NCI-H1417 (cell line): ENCODE measurements at regions not wholly inside any gene's neighbourhood (a gene's known extent, or its start where the extent isn't known, plus 50 kb on each side); places are given as distances from the start of the nearest gene placed in this dataset.
"Not testable (repeated sequence)": the region's sequence is repeated elsewhere in the genome, so short reads cannot be mapped to it uniquely, and the experiment has no call there.

Experiments used
- DNase-seq, 3 experiments: peaks; one replicate each; lab custom pipeline; 2025; lab: John Stamatoyannopoulos, UW

DNA sequence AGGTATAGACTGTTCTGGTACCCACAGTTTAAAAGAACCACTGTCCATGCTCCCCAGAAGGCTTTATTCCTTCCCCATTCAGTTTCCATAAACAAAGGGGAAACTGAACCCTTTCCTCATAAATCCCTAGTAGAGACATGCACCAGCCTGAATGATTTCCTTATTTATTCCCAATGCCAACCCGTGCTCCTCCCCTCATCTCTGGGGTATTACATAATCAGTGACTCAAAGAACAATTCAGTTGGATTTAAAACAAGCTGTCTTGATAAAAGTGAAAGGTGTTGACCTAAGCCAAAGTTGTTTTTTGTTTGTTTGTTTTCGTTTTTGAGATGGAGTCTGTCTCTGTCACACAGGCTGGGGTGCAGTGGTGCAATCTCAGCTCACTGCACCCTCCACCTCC, 418.5 kb upstream of the CNTNAP5 start:
- no peak for DNase-seq

DNA sequence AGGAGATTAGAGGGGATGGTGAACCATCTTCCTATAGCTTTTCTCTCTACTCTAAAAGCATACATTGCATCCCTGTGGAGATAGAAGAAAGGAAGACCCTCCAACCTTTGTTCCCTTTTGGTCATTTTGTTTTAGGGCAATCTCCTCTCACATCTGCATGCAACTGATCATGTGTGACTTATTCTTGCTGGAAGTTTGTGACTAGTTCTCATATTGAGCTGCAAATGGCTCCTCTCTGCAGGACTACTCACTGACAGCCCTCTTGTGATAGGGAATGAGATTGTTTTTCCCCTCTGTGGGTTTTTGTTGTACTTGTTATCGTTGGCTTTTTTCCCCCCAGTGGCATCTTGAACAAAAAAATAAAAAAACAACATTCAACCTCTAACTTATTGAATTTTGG, 416.0 kb upstream of the CNTNAP5 start:
- peak in 1 of 3 experiments; percentile 17 for DNase-seq

DNA sequence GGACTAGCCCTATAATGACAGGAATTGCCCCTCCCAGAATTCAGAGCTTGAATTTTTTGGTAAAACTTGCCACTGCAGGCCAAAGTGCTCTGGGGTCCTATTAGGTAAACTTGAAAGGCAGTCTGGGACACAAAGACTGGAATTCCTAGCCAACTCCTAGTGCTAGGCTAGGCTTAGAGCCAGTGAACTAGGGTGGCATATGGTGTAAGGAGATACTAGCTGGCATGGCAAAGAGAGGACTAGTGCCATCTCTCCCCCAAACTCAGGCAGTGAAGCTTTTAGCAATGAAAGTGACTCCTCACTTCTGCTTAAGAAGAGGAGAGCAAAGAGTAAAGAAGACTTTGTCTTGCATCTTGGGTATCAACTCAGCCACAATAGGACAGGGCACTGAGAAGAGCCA, 410.5 kb upstream of the CNTNAP5 start:
- no peak for DNase-seq

DNA sequence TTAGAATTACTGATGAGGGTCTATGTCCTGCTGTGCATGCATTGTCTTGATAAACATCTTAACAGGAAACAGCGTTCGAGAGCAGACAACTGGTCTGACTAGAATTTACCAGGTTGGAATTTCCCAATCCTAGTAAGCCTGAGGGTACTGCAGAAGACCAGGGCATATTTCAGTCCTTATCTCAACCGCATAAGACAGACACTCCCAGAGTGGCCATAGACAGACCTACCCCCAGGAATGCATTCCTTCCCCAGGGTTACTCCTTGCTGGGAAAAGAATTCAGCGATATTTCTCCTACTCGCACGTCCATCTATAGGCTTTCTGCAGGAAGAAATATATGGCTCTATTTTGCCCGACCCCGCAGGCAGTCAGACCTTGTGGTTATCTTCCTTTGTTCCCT, 406.4 kb upstream of the CNTNAP5 start:
- not testable (repeated sequence) for DNase-seq

DNA sequence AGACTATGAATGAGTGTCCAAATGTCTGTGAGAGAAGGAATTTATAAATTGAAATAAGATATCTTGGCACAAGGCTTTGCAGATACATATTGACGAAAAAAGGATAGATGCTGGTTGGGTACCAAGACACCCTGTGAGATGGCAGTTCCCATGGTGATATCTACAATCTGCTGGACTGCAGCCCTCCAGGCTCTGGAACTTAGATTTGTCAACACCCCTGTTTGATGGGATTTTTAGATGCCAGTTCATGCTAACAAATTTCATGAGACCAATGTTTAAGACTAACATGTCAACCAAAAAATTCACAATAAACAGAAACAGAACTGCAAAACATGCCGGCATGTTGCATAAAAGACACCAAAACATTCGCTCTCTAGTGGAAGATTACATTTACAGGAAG, 400.3 kb upstream of the CNTNAP5 start:
- DNase-seq: no peak

DNA sequence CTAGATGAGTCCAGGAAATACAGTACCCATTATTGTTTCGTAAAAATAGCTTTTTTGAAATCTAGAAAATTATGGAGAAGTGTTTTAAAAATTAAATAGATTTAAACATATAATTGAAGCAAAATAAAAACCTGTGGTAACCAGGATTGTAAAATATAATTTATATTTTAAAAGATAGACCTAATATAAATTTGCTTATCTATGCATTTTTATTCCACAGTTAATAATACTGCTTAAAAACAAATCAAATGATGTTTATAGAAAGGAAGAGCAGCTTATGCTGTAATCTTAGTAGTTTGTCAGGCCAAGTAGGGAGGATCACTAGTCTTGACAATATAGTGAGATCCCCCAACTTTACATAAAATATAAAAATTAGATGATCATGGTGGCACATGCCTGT, 388.9 kb upstream of the CNTNAP5 start:
- no peak for DNase-seq

DNA sequence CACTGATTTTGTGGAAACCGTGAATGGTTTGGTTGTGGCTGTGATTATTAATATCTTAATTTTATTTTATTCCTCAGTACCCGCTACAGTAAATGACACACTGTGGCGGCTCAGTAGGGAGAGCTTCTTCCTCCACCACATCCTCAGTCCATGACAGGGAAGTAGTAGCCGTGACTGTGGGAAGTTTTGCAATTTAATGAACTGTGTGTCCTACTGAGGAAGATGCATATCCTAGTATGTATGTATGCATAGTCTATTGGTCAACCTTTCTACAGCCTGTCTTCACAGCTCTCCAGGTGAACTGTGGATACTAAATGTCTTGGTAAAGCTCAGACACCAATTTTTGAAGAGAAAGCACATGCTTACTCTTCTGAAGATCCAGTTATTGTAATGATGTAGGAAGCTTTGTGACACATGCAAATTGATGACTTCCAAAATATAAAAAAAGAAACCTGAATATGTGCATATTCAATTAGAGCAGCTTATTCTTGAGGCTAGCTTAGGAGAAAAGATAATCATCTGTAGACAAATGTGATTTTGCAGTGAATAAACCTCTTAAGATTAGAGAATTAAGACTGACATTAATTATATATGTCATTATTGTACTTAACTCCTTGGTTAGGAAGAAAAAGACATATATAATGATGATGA, 384.3 kb upstream of the CNTNAP5 start:
- no peak for DNase-seq

DNA sequence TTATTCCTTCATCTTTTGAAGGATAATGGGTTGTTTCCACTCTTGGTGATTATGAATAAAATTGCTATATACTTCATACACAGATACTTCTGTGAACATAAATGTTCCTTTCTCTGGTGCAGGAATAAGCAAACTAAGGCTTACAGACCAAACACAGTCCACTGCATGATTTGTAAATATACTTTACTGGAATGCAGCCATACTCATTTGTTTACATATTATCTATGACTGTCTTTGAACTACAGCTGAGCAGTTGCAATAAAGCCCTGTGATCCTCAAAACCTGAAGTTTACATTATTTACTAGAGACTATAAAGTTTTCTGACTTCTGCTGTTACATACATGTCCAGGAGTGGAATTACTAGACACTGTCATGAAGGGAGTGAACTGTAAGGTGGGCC, 381.0 kb upstream of the CNTNAP5 start:
- no peak for DNase-seq

DNA sequence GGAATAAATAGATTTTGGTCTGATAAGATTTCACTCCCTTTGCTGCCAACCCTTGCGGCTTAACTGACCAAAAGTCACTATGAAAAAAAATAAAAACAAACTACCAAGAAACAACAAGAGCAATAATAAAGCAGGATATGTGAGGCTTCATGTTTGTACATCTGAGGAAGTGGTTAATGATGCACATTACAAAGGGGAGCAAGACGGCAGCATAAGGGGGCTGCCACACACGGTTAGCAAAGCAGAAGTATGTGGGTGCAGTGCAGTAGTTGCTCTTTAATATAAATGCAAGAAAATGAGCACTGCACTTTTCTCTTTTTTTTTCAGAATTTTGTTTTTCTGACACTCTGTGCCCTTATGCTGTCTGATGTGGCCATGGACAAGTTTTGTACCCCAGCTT, 377.1 kb upstream of the CNTNAP5 start:
- DNase-seq: no peak

DNA sequence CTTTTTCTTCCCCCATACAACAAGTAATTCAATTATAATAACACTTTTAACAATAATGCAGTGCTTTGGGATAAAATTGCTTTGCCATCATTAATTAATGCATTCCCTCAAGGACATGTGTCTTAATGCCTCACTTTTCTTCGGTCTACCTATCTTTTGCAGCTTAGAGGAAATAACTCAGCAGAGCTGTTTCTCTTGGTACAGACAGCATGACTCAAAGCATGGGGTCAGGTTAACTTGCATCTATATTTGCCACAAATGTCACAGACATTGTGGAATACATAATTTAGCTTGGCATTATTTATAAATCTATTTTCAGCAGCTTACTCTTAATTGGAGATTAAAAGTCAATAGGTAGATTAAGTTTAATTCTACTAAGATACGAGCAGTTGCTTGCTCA, 376.1 kb upstream of the CNTNAP5 start:
- DNase-seq: no peak

DNA sequence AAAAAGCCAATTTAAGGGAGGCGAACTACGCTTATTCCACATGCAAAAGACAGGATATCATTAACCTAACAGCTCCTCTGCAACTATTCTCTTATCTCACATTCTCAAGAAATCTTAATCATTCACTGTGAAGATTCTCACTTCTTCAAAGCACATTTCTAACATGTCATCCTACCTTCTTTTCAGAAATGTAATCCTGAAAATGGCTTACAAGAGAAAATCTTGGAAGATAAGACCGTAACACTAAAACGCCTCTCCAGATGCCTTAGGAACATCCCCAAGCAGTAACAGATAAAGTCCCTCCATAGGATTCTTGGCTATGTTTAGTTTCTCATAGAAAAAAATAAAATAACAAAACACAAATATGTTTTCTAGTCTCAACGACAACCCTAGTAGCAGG, 373.9 kb upstream of the CNTNAP5 start:
- no peak for DNase-seq

DNA sequence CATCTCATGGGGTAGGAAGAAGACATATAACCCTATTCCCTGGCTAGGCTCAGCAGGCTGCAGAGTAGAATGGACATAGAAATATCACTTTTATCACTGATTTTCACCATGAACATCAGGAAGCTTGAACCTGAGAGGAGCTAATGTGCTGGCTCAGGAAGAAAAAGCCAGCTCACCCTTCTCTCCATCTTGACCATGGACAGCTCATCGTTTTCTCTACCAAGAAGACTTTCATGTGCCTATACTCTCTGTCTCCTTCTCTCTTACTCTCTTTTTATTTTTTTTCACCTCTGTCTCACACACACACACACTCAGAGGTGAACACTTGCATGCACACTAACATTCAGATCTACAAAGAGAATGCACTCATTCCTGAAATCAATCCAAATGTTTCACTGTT, 372.8 kb upstream of the CNTNAP5 start:
- DNase-seq: no peak

DNA sequence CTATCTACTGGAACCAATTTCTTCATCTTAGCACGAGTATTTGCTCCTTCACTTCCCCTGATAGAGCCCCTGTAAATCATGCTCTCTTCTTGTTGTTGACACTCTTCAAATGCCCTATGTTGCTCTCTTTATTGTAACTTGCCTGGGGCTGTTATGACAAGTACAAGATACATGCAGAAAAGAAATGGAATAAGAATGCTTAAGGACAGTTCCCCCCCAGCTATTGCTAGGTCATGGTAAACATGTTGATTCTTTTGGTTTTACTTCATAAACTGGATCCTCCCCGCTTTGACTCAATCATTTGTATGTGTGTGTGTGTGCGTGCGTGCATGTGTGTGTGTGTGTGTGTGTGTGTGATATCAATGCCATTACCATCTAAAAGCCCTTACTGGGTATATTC, 368.5 kb upstream of the CNTNAP5 start:
- DNase-seq: no peak

DNA sequence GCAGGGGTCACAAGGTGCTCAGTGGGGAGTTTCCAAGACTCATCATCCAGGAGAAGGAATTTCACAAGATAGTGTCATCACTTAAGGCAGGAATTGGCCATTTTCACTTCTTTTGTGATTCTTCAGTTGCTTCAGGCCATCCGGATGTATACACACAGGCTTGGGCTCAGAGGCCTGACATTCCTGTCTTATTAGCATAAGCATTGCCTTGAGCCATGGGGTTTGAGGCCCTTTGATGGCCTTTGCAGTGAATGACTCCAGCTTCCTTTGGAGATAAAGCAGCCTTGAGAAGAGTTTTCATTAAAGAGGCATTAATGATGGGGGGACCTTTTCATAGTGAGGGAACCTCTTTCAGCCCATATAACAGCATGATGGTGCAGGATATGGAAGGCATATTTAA, 366.0 kb upstream of the CNTNAP5 start:
- DNase-seq: no peak

DNA sequence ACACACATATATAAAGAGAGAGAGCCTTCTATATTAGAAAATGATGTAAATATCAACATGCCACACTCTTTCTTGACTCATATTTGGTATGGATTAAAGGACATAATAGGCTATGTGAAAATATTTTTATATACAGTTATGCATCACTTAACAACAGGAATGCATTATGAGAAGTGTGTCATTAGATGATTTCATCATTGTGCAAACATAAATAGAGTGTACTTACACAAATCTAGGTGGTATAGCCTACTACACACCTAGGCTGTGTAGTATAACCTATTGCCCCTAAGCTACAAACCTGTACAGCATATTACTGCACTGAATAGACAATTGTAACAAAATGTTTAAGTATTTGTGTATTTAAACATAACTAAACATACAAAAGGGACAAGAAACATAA, 354.8 kb upstream of the CNTNAP5 start:
- DNase-seq: no peak

DNA sequence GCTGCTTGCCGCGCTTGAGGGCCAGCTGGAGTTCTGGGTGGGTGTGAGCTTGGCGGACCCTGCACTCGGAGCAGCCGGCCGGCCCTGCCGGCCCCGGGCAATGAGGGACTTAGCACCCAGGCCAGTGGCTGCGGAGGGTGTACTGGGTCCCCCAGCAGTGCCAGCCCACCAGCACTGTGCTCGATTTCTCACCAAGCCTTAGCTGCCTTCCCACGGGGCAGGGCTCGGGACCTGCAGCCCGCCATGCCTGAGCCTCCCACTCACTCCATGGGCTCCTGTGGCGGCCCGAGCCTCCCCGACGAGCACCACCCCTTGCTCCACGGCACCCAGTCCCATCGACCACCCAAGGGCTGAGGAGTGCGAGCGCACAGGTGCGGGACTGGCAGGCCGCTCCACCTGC, 341.3 kb upstream of the CNTNAP5 start:
- not testable (repeated sequence) for DNase-seq

DNA sequence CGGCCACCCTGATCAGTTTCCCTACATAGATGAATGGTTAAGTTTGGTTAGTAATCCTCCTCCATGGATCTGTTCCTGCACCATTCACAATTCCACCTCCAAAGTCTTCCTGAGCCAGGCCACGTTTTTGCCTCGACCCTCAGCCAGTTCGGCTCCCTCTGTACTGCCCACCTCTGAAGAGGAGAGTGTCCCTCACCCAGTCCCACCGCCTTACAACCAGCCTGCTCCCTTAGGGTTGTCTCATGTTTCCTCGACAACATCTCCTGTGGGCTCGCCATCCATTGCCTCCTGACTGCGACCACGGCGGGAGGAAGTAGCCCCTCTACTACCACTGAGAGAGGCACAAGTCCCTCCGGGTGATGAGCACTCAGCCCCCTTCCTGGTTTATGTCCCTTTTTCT, 338.0 kb upstream of the CNTNAP5 start:
- no peak for DNase-seq

DNA sequence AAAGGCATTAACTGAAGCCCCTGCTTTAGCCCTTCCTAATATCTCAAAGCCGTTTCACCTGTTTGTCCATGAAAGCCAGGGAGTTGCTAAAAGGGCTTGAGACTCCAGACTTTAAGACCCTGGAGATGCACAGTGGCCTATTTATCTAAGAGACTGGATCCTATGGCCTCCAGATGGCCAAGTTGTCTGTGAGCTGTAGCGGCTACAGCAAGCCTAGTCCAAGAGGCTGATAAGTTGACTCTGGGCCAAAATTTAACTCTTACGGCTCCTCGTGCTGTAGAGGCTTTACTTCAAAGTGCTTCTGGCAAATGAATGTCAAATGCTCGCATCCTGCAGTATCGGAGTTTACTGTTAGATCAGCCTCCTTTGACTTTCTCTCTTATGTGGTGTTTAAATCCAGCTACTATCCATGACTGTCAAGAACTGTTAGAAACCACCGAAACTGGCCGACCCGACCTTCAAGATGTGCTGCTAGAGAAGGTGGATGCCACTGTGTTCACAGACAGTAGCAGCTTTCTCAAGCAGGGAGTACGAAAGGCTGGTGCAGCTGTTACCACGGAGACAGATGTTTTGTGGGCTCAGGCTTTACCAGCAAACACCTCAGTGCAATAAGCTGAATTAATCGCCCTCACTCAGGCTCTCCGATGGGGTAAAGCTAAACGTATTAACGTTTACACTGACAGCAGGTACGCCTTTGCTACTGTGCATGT, 336.7 kb upstream of the CNTNAP5 start:
- no peak for DNase-seq

DNA sequence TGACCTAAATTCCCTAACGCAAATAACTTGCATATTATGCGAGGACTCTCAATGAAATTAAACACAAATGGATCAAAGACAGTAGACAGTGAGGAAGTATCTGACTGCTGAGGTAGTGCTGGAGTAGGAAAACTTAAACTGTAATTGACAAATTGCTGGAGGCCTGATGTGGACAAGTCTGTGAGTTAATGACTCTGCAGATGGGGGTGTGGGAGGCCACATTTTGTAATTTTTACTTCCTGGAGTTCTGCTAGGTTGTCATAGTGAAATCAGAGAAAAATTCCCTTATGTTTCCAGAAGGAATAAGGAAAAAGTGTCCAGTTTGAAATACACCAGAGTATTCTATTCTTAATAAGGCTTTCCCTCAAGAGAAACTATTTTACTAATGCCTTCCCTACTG, 333.0 kb upstream of the CNTNAP5 start:
- DNase-seq: no peak

DNA sequence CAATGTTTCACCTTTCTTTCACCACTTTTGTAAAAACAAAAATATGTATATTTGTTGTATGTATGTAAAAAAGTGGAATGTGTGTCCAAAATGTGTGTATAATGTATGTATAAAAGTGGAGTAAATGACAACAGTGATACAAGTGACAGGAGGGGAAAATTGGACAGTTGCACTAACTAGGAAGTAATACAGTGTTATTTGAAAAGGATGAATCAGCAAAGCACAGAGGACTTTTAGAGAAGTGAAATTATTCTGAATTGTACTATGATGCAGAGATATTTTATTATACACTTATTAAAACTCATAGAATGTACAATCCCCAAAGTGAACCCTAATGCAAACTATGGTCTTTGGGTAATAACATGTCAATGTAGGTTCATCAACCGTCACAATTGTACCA, 331.3 kb upstream of the CNTNAP5 start:
- no peak for DNase-seq

DNA sequence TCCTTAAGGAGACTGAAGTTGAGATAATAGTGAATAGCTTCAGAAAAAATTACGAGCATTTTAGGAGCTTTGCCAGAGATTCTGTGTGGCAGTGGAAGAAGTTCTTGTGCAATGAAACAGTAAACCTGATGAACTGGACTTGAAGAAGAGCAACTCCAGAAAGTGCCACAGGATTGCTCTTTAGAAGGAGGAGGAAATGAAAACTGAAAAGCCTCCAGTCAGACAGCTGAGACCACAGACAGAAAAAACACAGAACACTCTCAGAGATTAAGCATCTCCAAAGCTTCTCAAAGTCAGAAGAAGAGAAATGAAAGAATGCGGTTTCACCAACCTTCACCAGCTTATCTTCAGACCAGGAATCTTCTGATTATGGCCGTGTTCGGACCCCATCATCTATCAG, 329.7 kb upstream of the CNTNAP5 start:
- no peak for DNase-seq

DNA sequence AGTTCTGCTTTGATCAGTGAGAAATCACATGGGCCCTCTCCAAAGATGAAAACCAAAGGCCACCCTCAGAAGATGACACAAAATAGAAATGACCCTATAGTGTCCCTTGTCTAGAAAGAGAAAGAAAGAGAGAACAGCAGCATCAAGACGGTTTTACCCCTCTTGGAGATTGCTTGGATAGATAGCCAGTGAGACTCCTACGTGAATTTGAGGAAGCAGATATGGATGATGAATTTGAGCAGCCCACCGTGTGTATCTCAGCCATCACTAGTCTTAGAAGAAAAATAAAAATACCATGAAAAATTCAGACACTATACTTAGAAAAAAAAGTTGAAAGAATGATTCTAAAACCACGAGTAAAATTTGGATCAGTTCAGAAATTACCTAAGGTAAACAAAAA, 329.1 kb upstream of the CNTNAP5 start:
- DNase-seq: no peak

DNA sequence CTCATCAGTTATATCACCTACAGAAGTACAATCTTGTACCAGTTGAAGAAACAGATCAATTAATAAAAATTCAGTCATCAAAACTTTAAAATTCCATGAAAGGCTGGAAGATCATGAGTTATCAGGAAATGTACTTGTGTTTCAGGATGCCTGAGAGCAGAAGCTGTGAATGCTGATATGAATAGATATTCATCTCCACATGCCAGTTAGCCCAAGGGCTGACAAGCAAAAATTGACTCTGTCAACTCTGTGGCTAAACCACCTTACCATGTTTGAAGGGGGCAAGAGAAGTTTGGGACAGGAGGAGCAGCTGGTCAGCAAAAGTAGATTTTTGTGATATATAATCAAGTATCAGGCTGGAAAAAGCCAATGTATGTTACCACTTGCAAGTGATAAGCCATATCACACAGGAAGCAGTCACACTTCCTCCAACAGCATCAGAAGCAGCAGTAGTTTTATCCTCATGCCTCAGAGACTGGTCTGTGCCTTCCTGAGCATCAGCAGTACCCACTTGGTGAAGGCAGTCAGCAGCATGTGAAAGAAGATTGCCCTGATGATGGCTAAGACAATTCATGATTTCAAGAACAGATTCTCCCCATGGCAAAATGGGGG, 328.2 kb upstream of the CNTNAP5 start:
- DNase-seq: no peak
